ENCODE measurements at regions not wholly inside any gene's neighbourhood (a gene's known extent, or its start where the extent isn't known, plus 50 kb on each side); places are given as distances from the start of the nearest gene placed in this dataset.

- ATAC-seq = no peak
- intact Hi-C loops (cut with DNase I, micrococcal nuclease) = no loop called here
- no peak for DNase-seq
Observed at GRCh38 chr5:82794876-82795275, 282.3 kb downstream of the TMEM167A start.

GRCh38 chr5:82793808-82794419 lies 283.3 kb downstream of the TMEM167A start:
- intact Hi-C loops (cut with DNase I, micrococcal nuclease) = no loop called here
- DNase-seq (peak in 1 of 2 donors; percentile 42), ATAC-seq (peak; percentile 46)

- ATAC-seq = no peak
- DNase-seq = no peak
- intact Hi-C loops (cut with DNase I, micrococcal nuclease) = no loop called here
Observed at GRCh38 chr5:82792096-82792495, 285.1 kb downstream of the TMEM167A start.

GRCh38 chr5:82789095-82789494 lies 288.1 kb downstream of the TMEM167A start:
- intact Hi-C loops (cut with DNase I, micrococcal nuclease) = loop anchor here in 1 of 2 donors (10.0 kb wide), 1 partner anchor 434 kb away; no protein-coding TSS in a partner anchor
- ATAC-seq (no peak), DNase-seq (no peak)

GRCh38 chr5:82786748-82787147 lies 290.4 kb downstream of the TMEM167A start:
- intact Hi-C loops (cut with DNase I, micrococcal nuclease) = loop anchor here in 1 of 2 donors (10.0 kb wide), 1 partner anchor 432 kb away; no protein-coding TSS in a partner anchor
- DNase-seq = no peak
- ATAC-seq = no peak

GRCh38 chr5:82785882-82786509 lies 291.2 kb downstream of the TMEM167A start:
- ATAC-seq = peak; percentile 88
- DNase-seq = no peak
- intact Hi-C loops (cut with DNase I, micrococcal nuclease) = loop anchor here in 1 of 2 donors (10.0 kb wide), 1 partner anchor 431 kb away; no protein-coding TSS in a partner anchor

GRCh38 chr5:82785456-82785855 lies 291.7 kb downstream of the TMEM167A start:
- no peak for ATAC-seq
- DNase-seq = no peak
- intact Hi-C loops (cut with DNase I, micrococcal nuclease) = loop anchor here in 1 of 2 donors (10.0 kb wide), 1 partner anchor 431 kb away; no protein-coding TSS in a partner anchor

- intact Hi-C loops (cut with DNase I, micrococcal nuclease) = loop anchor here in 1 of 2 donors (10.0 kb wide), 1 partner anchor 430 kb away; no protein-coding TSS in a partner anchor
Observed at GRCh38 chr5:82784521-82784920, 292.7 kb downstream of the TMEM167A start.

GRCh38 chr5:82777106-82777505 lies 300.1 kb downstream of the TMEM167A start:
- DNase-seq (no peak), ATAC-seq (no peak)
- intact Hi-C loops (cut with DNase I, micrococcal nuclease) = no loop called here

More at GRCh38 chr5:82784521-82784920, 292.7 kb downstream of the TMEM167A start:
- no peak for ATAC-seq
- no peak for DNase-seq

- intact Hi-C loops (cut with DNase I, micrococcal nuclease) = no loop called here
- ATAC-seq (no peak), DNase-seq (no peak)
Observed at GRCh38 chr5:82772281-82772680, 304.9 kb downstream of the TMEM167A start.

- ATAC-seq (no peak), DNase-seq (no peak)
- intact Hi-C loops (cut with DNase I, micrococcal nuclease) = no loop called here
Observed at GRCh38 chr5:82766206-82766605, 311.0 kb downstream of the TMEM167A start.

GRCh38 chr5:82765765-82766164 lies 311.4 kb downstream of the TMEM167A start:
- intact Hi-C loops (cut with DNase I, micrococcal nuclease) = no loop called here
- no peak for ATAC-seq
- DNase-seq = no peak

GRCh38 chr5:82760856-82761255 lies 316.3 kb downstream of the TMEM167A start:
- no peak for ATAC-seq
- intact Hi-C loops (cut with DNase I, micrococcal nuclease) = no loop called here
- DNase-seq = no peak

GRCh38 chr5:82758881-82759280 lies 318.3 kb downstream of the TMEM167A start:
- intact Hi-C loops (cut with DNase I, micrococcal nuclease) = no loop called here
- ATAC-seq (no peak), DNase-seq (no peak)

GRCh38 chr5:82754759-82755158 lies 322.4 kb downstream of the TMEM167A start:
- intact Hi-C loops (cut with DNase I, micrococcal nuclease) = no loop called here
- DNase-seq (no peak), ATAC-seq (no peak)

- intact Hi-C loops (cut with DNase I, micrococcal nuclease) = no loop called here
- ATAC-seq (no peak), DNase-seq (no peak)
Observed at GRCh38 chr5:82754036-82754746, 323.0 kb downstream of the TMEM167A start.

GRCh38 chr5:82753374-82753773 lies 323.8 kb downstream of the TMEM167A start:
- no peak for DNase-seq
- no peak for ATAC-seq
- intact Hi-C loops (cut with DNase I, micrococcal nuclease) = no loop called here

- DNase-seq (no peak), ATAC-seq (no peak)
- intact Hi-C loops (cut with DNase I, micrococcal nuclease) = no loop called here
Observed at GRCh38 chr5:82749461-82749820, 327.8 kb downstream of the TMEM167A start.

- intact Hi-C loops (cut with DNase I, micrococcal nuclease) = no loop called here
- DNase-seq (no peak), ATAC-seq (no peak)
Observed at GRCh38 chr5:82748688-82749460, 328.3 kb downstream of the TMEM167A start.
